Hematopoietic multipotent progenitor cell treated with erythropoietin and hydrocortisone succinate and interleukin-3 and kit ligand, for 15 days (in vitro differentiated cells): ENCODE measurements at regions not wholly inside any gene's neighbourhood (a gene's known extent, or its start where the extent isn't known, plus 50 kb on each side); places are given as distances from the start of the nearest gene placed in this dataset.

Source experiments
- DNase-seq: peaks from one replicate; pipeline ENCODE4 v3.0.0-alpha.2; 2015; ENCODE audit warnings: low spot score

DNA sequence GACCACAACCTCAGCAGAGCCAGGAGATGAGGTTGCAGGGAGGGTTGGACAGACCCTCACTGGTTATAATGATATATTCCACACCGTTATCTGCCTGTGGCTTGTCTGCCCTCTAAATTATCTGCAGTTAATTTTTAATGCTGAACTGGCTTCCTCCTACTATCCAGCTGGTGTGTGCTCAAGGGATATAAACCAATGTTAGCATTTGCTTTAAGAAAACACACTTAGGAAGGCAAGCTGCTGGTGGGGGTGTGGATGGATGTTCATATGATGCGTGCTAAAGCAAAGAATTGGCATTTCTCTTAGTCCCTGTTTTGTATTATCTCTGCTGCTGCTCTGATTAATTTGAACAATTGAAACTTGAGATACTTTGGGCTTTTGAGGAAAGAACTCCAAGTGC lies 132.2 kb upstream of the NPVF start:
- no peak for DNase-seq

DNA sequence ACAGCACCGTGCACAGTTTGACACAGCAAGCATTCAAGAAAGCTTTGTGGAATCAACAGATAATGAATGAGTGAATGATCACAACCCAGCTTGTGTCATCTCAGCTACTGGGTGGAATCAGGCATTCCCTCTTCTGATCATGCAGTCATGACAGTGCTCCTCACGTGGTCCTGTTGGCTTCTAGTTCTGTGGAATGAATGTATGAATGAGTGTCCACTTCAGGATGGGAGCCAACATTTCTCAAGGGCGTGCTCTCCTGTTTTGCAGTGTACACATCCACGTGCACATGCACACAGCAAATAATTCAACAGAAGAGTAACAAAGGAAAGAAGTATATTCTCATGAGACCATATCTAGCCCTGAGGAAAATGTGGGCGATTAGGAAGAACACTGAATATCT lies 133.1 kb upstream of the NPVF start:
- DNase-seq, result no peak

DNA sequence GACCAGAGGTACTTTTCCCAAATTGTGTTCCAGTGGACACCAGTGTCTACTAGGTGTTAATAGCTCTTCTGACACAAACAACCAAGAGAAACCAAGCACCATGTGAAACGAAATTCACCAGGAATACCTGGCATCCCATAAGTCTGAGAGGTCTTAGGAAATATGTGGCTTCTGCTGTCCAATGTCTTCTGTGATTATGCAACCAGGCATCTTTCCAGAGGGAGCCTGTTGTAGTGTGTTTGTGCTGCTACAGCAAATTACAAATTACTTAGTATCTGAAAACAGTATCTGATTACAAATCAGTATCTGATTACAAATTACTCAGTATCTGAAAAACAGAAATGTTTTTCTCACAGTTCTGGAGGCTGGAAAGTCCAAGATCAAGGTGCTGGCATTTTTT lies 133.6 kb upstream of the NPVF start:
- DNase-seq, result no peak

DNA sequence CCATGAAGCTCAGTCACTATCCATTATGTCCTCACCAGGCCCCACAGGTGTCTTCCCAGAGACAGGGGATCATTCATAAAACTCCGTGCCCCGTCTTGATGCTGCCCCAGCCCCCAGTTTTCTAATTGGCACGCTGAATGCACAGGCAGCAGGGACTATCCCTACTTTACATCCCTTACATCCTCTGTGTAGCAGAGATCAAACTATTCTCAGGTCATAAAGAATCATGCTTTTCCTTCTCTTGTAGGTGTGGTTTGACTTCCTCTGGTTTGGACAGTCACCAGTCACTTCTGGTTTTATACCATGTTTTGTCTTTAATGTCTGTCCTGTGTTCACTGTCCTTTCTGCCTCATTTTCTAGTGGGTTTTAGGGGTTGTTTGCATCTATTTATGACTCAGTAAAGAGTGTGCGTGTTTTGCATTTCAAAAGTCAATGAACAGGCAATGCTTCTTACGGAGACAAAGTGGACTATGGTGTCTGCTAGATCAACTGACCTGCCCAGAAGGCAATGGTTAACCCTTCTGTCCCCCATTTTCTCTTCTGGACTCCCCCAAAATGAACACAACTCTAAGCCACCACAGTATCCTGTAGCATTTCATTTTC lies 140.4 kb upstream of the NPVF start:
- DNase-seq, result no peak

DNA sequence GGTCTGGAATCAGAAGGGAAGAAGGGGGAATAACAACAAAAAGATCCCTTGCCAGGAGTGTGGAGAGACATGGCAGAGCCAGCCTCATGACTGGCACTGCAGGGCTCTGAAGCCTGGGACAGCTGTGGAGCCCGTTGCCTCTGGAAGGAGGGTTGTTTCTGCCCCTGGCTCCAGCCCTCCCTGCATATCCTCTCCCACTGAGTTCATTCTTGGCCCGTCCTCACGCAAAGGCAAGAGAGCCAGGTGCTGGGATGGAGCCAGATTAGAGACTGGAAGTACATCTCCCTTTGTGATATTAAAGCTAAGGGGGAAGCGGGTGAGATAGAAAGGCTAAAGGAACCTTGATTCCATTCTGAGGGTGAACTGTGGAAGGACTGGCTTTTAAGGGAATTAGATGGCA lies 141.5 kb upstream of the NPVF start:
- no peak for DNase-seq

DNA sequence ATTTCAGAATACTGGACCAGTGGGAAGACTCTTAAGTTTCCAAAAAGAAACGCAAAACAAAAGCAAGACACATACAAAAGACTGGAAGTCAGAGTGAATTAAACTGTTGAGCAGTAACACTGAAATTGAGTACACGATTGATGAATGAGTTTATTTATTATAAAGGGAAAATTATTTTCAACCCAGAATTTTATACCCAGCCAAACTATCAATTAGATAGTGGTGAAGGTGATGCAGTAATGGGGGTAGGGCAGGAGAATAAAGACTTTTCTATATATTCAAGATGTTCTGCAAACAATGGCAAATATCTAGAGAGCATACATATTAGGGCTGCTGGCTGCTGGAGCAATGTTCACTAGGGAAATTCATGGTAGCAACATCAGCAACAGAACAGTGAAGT lies 143.7 kb upstream of the NPVF start:
- no peak for DNase-seq

DNA sequence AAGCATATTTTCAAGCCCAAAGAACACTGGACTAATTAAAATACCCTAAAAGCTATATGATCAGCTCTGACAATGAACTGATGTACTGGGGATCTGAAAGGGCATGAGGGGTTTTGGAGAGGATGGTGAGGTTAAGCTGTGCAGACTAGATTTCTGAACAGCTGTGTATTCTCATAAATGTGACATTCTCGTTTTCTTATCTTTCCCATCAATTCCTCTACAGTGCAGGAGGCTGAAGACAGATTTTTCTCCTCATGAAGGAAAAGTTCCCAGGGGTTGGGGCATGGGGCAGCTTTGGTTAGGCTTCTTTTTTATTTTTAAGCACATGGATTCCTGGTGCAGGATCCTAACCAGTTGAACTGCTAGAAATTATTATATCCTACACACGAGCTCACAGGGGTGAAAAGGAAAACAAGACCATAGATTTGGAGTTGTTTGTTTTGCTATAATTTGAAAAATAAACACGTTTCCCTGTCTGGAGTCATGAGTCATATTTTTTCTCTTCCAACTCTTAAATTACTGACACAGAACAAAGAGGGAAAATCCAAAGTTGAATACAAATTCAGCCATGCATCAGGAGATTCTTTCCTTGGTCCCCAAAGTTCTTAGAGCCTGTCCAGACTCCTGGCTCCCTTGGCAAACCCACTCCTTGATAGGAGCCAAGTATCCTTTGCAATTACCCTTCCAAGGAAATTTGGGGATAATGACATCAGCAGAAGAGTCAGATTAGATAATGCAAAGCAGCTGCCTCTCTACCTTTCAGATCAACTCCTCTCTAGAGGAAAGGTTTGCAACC lies 147.7 kb upstream of the NPVF start:
- no peak for DNase-seq

DNA sequence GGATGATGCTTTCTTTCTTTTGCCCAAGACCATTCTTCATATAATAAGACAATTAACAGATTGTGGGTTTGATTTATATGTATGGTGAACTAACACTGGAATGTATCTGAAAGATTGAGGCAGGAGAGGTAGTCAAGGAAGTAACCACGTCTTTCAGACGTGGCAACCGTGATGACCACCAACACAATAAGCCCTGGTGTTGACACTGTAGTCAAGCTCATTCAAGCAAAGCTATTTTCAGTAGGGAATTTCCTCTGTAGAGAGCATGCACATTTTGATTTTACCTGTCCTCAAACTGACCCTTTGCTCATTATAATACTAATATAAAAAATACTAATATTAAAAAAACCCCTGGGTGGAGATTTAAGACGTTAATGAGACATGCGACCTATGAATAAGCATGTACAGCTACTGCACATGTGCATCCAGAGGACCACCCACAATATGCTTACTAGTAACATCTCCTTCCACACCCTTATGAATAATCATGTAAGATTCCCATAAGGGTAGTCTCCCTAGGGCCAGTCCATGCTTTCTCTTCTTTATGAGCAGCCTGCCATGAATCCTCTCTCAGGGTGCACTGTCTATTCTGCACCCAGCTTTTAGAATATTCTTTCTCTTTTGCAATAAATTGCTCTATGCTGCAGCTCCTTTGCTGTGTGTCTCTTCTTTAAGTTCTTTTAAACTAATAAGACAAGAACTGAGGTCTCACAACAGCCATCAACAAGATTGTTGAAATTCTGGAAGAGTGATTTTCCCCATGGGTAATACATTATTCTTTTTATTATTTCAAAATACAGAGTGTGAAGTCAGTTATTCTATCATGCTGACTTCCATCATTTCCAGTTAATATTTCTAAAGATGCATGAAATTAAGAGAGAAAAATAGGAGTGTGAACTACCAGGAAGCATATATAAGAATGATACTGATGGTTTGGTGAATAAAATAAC lies 151.3 kb upstream of the NPVF start:
- DNase-seq, result no peak

DNA sequence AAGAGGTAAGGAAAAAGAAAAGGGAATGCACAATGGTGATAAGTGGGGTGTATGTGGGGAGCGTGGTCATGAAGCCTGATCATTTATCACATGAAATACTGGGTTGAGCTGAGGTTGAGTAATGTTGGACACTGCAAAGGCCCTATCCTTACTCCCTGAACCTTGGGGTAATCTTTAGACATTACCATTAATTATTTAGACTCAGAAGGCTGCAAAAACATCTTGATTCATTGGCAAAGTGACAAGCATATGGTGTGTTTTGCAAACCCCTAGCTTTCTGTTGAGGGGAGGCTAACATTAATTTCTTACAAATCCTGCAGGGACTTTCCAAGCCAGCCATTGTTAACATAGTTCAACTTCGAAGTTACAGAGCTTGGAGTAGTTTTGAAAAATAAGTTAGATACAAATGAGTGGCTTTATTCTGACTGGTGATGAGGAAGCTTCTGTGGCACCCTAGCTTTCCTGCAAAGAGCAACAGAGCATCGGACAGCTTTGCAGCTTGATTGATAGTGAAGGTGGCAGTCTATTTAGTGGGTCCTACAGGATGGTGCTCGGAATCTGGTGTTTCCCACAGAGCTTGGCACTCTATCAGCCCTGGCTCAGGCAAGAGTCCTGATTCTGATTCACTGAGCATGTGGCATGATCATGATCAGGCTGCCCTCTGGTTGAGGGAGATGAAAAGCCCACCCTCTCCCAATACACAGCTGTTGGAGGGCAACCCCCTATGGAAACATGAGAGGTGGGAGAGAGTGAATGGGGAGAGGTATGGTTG lies 153.7 kb upstream of the NPVF start:
- DNase-seq, result no peak

DNA sequence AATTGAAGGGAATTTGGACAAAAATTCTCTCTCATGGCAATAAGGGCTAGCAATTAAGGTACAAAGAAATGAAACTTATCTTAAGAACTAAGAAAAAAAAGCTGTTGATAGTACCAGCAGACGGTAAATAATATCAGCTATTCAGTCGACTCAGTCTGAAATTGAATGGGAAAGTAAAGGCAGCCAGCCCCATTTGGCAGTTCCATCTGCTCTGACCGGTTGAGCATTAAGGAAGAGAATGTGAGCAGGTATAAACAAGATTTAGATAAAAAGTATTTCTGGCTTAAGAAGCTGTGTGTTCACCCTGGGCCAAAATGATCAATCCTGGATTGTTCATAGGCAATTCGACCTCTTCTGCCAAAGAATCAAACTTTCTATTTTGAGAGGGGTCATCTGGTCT lies 154.6 kb upstream of the NPVF start:
- no peak for DNase-seq

DNA sequence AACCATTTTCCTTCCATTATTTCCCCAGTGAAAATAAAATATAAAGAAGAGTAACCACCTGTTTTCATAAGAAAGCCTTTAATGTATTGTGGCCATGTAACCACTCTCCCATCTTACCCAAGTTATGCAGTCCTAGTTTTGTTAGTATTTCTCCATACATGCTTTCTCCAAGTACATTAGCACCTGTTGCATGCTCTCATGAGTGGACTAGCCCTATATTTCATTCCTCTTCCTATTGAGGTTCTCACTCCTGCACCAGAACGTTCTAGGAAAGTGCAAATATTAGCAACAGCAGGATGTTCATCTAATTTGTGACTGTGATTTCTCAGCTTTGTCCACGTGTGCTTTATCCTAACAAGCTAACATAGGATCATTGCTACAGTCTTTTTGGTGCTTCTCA lies 155.1 kb upstream of the NPVF start:
- no peak for DNase-seq

DNA sequence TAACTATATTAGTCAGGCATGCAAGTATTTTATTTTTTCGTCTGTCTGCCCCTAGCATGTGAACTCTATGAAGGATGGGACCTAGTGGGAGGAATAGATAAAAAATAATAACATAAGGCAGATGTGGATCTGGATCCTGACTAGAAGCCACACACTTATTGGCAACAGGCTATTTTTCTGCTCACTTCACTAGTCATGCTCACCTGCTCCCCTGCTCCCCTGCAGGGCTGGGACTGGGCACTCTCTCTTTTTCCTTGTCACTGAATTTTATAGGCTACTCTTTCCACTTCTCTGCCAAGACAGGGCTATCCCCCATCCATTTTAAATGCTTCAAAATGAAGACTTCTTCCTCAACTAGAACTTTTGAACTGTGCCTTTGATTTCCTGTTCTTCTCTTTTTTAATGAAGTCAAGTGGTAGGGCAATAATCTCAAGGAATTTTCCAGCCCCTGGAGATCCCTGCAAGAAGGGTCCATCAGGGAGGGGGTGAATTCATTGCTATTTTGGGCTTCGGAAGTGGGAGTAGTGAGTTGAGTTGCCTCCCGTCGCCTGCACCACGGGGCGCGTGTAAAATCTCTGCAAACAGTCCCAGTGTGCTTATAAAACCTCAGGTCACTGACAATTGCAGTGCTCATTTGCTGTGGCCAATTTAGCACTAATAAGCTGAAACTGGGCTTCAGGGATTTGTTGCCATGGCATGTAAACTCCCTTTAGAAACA lies 156.7 kb upstream of the NPVF start:
- no peak for DNase-seq

DNA sequence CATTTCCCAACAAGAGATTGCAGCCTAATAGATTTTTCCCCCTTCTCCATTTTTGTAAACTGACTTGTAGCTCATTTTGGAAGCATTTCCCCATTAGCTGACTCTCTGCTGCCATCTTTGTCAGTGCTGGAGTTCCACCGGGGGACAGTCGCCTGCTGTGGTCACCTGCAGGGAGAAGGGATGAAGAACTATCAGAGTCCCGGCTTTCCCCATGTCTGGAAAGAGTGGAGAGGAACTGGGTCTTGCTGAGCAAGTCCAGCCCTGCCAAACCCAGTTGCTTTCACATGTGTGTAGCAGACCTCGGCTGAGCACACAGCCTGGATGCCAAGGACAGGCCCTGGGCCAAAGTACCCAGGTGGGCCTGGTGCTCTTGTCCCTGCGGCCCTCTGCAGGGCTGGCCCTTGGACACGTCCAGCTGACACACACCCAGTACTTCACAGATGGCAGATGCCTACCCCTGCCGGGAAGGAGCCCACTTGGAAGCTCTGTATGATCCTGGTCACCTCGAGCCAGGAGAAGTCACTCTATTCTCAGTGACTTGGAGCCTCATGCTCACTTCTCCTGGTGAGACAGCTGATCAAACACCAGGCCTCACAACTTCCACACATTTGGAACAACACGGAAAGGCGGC lies 157.3 kb upstream of the NPVF start:
- DNase-seq, result no peak

DNA sequence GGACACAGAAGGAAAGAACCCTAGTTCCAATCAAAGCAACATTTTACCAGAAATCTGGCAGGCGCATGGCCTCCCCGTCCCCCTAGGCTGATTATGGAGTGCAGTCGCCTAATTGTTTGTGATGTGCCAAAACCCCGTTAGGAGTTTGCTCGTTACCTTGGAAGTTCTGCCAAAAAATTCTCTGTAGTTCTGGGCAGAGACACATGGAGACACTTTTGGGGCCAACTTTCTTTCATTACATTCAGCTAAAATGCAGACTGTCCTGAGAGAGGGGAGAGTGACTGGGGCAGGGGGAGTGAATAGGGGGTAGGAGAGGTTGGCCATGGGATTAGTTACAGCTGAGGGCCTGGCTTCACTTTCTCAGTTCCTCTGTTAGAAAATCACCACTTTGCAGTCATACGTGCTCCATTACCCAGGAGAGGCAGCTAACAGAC lies 158.0 kb upstream of the NPVF start:
- no peak for DNase-seq

DNA sequence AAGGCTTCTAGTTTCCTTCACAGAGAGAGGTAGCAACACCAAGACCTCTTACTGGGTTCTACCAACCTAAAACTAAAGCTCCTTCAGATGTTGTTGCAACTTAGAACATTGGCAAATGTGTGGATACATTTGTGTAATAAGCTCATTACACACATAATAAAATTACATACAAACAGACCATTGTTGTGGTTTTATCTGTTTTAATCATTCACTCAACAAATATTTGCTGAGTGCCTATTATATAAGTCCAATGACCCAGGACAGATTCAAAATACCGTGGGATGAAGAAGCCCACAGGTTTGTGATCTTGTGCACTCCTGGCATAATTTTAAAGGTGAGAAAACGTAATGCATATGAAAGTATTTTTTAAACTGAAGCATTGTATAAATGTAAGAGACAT lies 160.4 kb upstream of the NPVF start:
- DNase-seq, result no peak

DNA sequence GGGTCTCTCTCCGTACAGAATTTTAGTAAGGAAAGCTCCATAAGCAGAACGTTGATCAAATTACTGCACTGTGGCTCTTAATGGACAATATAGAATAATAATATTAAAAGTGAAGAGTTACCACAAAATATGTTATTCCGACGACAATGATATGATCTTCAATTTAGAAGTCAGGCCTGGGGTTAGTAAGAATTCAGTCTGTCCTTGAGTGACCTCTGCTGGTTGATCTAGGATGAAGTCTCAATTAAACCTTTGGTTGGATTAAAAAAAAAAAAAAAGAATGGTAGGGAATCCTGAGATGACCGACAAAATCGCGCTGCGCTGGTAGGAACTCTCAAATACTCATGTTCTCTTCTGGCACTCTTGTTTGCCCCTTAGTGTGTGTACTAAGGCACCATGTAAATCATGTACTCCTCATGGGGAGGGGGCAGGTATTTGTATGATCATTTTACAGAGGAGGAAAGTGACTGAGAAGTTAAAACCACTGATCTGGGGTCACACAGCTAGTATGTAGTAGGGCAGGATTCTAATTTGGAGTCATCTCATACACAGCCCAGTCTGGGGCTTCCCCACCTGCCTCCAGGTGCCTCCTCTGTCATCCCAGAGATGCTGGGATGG lies 161.3 kb upstream of the NPVF start:
- DNase-seq, result no peak

DNA sequence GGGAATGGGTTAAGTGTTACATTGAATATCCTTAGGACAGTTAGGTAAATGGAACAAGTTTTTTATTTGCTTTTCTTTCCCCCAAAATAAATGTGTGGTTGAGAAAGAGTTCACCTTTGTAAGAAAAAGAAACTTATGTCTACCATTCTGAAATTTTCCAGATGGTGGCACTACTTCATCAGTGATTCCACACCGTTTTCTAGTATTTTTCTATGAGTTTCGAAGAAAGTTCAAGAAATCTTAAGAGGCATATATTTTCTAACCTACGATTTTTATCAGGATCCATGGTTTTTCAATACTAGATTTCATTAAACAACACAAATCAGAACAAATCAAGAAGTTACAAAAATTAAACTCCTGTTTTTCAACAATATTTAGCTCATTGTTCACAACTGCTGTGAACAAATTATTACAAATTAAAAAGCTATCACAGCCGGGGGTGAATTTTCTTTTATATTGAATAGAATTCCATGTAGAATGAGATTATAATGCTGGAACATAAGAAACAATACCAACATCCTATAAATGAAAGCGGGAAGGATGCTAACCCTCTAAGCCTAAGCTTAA lies 163.1 kb upstream of the NPVF start:
- DNase-seq, result no peak

DNA sequence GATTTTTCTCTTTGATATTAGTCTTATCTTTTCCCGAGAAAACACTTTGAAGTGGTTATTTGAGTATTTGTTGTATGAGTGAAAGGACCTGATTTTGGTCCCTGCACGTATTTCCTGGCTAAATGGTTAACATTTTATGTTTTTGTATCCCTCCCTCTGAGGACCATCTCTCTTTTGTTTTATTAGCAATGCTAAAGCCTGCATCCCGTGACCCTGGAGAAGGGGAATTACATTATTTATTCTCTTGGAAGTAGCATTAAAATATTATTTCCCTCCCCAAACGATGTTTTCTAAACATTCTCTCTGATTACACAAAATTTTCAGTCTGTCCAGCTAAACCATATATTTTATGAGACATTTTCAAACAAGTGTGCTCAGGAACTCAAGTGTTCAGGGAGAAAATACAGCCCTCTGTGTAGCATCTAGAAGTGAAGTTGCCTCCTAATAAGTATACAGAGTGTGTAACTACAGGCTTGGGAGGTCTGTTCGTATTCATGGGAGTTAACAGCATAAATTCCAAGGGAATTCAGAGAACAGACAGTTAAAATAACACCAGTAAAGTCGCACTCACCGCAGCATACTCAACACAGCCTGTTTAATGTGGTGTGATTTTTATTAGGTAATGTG lies 163.8 kb upstream of the NPVF start:
- no peak for DNase-seq

DNA sequence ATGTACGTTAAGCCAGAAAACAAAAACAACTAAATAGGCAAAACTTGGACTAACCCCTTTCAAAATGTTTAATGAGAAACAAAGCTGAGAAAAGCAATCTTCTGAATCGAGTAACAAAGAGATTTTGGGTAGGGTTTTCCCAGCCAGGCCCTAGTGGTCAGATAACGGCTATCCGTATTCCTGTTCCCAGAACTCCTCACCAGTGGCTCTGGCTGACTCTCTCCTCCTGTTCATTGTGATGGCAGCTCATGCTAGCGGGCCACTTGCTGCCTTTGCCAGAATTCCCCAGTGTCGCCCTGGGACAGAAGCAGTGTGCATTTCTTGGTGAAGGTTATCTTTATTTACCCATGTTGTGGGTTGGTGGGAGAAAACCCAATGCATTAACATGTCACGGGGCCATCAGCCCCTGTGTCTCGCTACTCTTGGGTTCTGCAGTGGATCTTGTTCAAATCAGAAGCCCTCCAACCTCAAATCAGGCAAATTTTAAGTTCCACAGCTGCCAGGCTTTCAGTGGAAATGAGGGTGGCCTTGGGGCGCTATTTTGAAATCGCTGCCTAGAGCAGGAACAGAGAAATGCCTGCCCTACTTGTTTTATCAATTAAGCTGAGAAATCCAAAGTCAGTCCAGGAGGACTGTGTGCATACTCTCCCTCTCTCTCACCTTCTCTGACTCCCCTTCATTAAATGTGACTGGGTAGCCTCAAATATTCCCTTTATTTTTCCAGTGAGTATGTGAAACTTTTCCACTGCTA lies 164.5 kb upstream of the NPVF start:
- DNase-seq, result no peak
